ENCODE measurements at regions not wholly inside any gene's neighbourhood (a gene's known extent, or its start where the extent isn't known, plus 50 kb on each side); places are given as distances from the start of the nearest gene placed in this dataset.

DNA sequence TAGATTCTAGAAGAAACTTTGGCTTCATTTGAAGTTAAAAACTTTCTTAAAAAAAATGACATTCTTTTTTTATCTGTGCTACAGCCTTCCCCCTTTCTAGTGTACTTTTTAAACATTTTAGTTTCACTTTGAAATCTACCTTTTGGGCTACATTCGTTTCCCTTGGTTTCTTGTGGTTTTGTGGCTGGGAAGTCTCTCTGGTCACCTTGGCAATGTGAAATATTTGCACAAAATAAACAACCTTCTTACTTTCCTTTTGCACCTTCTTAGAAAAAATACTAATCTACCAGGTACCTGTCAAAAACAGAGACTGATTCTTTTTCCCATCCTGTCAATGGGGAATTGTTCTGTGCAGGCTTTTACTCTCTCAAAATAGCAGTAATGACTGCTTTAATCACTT, 350.2 kb downstream of the GATA3 start:
- TF ChIP-seq, protein P1, sequence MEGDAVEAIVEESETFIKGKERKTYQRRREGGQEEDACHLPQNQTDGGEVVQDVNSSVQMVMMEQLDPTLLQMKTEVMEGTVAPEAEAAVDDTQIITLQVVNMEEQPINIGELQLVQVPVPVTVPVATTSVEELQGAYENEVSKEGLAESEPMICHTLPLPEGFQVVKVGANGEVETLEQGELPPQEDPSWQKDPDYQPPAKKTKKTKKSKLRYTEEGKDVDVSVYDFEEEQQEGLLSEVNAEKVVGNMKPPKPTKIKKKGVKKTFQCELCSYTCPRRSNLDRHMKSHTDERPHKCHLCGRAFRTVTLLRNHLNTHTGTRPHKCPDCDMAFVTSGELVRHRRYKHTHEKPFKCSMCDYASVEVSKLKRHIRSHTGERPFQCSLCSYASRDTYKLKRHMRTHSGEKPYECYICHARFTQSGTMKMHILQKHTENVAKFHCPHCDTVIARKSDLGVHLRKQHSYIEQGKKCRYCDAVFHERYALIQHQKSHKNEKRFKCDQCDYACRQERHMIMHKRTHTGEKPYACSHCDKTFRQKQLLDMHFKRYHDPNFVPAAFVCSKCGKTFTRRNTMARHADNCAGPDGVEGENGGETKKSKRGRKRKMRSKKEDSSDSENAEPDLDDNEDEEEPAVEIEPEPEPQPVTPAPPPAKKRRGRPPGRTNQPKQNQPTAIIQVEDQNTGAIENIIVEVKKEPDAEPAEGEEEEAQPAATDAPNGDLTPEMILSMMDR (IDR thresholded peaks at IDR 0.05; ENCODE audit: insufficient read depth, low read length), result no peak
- TF ChIP-seq POLR2AphosphoS5 (IDR thresholded peaks at IDR 0.05; ENCODE audit: low read depth), result no peak
- no peak for TF ChIP-seq GABPA (IDR thresholded peaks at IDR 0.05; ENCODE audit: low read depth)
- TF ChIP-seq, protein P2, sequence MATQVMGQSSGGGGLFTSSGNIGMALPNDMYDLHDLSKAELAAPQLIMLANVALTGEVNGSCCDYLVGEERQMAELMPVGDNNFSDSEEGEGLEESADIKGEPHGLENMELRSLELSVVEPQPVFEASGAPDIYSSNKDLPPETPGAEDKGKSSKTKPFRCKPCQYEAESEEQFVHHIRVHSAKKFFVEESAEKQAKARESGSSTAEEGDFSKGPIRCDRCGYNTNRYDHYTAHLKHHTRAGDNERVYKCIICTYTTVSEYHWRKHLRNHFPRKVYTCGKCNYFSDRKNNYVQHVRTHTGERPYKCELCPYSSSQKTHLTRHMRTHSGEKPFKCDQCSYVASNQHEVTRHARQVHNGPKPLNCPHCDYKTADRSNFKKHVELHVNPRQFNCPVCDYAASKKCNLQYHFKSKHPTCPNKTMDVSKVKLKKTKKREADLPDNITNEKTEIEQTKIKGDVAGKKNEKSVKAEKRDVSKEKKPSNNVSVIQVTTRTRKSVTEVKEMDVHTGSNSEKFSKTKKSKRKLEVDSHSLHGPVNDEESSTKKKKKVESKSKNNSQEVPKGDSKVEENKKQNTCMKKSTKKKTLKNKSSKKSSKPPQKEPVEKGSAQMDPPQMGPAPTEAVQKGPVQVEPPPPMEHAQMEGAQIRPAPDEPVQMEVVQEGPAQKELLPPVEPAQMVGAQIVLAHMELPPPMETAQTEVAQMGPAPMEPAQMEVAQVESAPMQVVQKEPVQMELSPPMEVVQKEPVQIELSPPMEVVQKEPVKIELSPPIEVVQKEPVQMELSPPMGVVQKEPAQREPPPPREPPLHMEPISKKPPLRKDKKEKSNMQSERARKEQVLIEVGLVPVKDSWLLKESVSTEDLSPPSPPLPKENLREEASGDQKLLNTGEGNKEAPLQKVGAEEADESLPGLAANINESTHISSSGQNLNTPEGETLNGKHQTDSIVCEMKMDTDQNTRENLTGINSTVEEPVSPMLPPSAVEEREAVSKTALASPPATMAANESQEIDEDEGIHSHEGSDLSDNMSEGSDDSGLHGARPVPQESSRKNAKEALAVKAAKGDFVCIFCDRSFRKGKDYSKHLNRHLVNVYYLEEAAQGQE (IDR thresholded peaks at IDR 0.05; ENCODE audit: insufficient replicate concordance, low read depth), result no peak
- TF ChIP-seq SPI1 (IDR thresholded peaks at IDR 0.05; ENCODE audit: borderline replicate concordance, low read depth), result no peak

Measured in HL-60 (cell line).